Vagina (tissue), 2 donors: ENCODE measurements at regions not wholly inside any gene's neighbourhood (a gene's known extent, or its start where the extent isn't known, plus 50 kb on each side); places are given as distances from the start of the nearest gene placed in this dataset.

ENCODE experiments used
- CTCF ChIP-seq, 3 experiments: fragments of 450-650 bp in 2 of 3; fragments of 200-600 bp in 1 of 3; sonication (generic) in 1 of 3; IDR thresholded peaks; one replicate each; pipeline ENCODE4 v1.5.1; 2017 to 2019; ENCODE audit warnings: antibody characterized with exemption in 3 of 3, mild to moderate bottlenecking in 2 of 3, moderate library complexity in 2 of 3
- POLR2A ChIP-seq, 2 donors: fragments of 450-650 bp; IDR thresholded peaks; one replicate each; pipeline ENCODE4 v1.6.1; 2017; ENCODE audit warnings: antibody characterized with exemption in 2 of 2, mild to moderate bottlenecking in 2 of 2, moderate library complexity in 2 of 2

- TF ChIP-seq CTCF (IDR thresholded peaks at IDR 0.05) (no peak), POLR2A (IDR thresholded peaks at IDR 0.05) (no peak)
Observed at GRCh38 chr2:59566739-59567138, 986.7 kb downstream of the BCL11A start.
